HL-60 (cell line): ENCODE measurements at regions not wholly inside any gene's neighbourhood (a gene's known extent, or its start where the extent isn't known, plus 50 kb on each side); places are given as distances from the start of the nearest gene placed in this dataset.

ENCODE experiments used
- DNase-seq, 2 experiments: peaks; one replicate each; pipeline ENCODE4 v3.0.0-alpha.2; 2010 to 2020; ENCODE audit warnings: low read depth in 1 of 2, low spot score in 1 of 2
- H3K27ac ChIP-seq: fragments of 250-450 bp; sonication (Bioruptor Pico); replicated peaks from 2 replicates; pipeline ENCODE4 v1.5.1; 2020; ENCODE audit warnings: mild to moderate bottlenecking, moderate library complexity
- H3K27me3 ChIP-seq: fragments of 250-450 bp; sonication (Bioruptor Pico); 2 replicates; pipeline ENCODE4 v1.5.1; 2021; ENCODE audit warnings: mild to moderate bottlenecking, moderate library complexity; ENCODE audit not compliant: insufficient read depth, poor library complexity, severe bottlenecking
- H3K4me3 ChIP-seq: replicated peaks from 2 replicates; pipeline ENCODE4 v1.5.1; 2011; ENCODE audit warnings: mild to moderate bottlenecking, control low read depth, low read length; ENCODE audit not compliant: insufficient read depth
- CTCF ChIP-seq: IDR thresholded peaks from one replicate; pipeline ENCODE4 v1.5.1; 2011; ENCODE audit warnings: low read length, control low read depth, inconsistent platforms; ENCODE audit not compliant: insufficient read depth
- GABPA ChIP-seq: IDR thresholded peaks from 2 replicates; pipeline ENCODE4 v1.6.1; 2012; ENCODE audit warnings: low read depth
- POLR2AphosphoS5 ChIP-seq: IDR thresholded peaks from 2 replicates; pipeline ENCODE4 v1.6.1; 2012; ENCODE audit warnings: low read depth
- SPI1 ChIP-seq: IDR thresholded peaks from 2 replicates; pipeline ENCODE4 v1.6.1; 2012; ENCODE audit warnings: low read depth, mild to moderate bottlenecking, borderline replicate concordance
- TF ChIP-seq, protein P1 (sequence below): IDR thresholded peaks from 2 replicates; pipeline ENCODE4 v1.6.1; 2012; ENCODE audit warnings: low read depth; ENCODE audit not compliant: insufficient replicate concordance

DNA sequence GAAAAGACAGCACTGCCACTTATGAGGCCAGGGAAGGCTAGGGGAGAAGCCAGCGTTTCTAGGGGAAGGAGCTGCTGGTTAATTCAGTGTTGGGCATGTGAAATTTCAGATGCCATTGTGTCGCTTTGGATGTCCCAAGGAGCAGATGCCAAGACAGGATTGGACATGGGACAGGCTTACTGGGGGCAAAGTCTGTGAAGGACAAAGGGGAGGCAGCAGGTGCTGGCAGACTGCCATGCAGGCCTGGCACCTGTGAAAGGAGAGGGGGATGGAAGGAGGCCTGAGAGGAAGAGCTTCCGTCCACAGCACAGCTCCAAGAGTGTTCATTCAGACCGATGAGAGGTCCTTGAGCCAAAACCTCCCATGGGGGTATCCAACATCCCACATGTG is 255.5 kb upstream of the RPL38 start:
- DNase-seq: no peak
- no peak overlapping the region for H3K27ac ChIP-seq
- no peak overlapping the region for H3K4me3 ChIP-seq
- no peak for TF ChIP-seq SPI1
- TF ChIP-seq POLR2AphosphoS5: no peak
- no peak for TF ChIP-seq CTCF
- TF ChIP-seq GABPA: no peak
- TF ChIP-seq, protein P1, sequence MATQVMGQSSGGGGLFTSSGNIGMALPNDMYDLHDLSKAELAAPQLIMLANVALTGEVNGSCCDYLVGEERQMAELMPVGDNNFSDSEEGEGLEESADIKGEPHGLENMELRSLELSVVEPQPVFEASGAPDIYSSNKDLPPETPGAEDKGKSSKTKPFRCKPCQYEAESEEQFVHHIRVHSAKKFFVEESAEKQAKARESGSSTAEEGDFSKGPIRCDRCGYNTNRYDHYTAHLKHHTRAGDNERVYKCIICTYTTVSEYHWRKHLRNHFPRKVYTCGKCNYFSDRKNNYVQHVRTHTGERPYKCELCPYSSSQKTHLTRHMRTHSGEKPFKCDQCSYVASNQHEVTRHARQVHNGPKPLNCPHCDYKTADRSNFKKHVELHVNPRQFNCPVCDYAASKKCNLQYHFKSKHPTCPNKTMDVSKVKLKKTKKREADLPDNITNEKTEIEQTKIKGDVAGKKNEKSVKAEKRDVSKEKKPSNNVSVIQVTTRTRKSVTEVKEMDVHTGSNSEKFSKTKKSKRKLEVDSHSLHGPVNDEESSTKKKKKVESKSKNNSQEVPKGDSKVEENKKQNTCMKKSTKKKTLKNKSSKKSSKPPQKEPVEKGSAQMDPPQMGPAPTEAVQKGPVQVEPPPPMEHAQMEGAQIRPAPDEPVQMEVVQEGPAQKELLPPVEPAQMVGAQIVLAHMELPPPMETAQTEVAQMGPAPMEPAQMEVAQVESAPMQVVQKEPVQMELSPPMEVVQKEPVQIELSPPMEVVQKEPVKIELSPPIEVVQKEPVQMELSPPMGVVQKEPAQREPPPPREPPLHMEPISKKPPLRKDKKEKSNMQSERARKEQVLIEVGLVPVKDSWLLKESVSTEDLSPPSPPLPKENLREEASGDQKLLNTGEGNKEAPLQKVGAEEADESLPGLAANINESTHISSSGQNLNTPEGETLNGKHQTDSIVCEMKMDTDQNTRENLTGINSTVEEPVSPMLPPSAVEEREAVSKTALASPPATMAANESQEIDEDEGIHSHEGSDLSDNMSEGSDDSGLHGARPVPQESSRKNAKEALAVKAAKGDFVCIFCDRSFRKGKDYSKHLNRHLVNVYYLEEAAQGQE: no peak
- peaks cover 8% of the 10 kb centered on the region for H3K27me3 ChIP-seq

- no peak for DNase-seq
- Histone ChIP-seq H3K4me3 (no peak overlapping the region), H3K27ac (no peak overlapping the region), H3K27me3 (peaks cover 14% of the 10 kb centered on the region)
- no peak for TF ChIP-seq SPI1
- TF ChIP-seq CTCF: no peak
- no peak for TF ChIP-seq GABPA
- TF ChIP-seq POLR2AphosphoS5: no peak
- TF ChIP-seq, protein P1: no peak
Observed at GRCh38 chr17:73949903-73950592, 253.4 kb upstream of the RPL38 start.

DNA sequence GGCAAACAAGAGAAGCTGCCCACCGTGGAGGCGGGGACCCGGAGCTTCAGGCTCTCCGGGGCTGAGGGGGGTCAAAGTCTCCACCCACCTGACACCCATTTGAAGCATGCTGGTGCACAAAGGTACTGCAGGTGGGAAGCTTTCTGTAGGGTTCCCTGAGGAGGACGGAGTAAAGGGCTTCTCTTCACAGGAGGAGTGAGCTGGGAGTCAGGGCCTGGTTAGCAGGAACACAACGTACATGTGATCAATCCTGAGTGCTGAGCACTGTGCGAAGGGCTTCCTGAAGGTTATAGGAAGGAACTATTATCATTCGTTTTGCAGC is 252.9 kb upstream of the RPL38 start:
- no peak for DNase-seq
- Histone ChIP-seq H3K4me3 (no peak overlapping the region), H3K27ac (no peak overlapping the region), H3K27me3 (peaks cover 14% of the 10 kb centered on the region)
- TF ChIP-seq SPI1: no peak
- TF ChIP-seq, protein P1: no peak
- TF ChIP-seq POLR2AphosphoS5: no peak
